Cardiac muscle cell (in vitro differentiated cells and primary cell): ENCODE measurements at regions not wholly inside any gene's neighbourhood (a gene's known extent, or its start where the extent isn't known, plus 50 kb on each side); places are given as distances from the start of the nearest gene placed in this dataset.
A peak's percentile ranks its signal among the peaks of the same experiment; 100 is the strongest.

ENCODE experiments used
- DNase-seq, 2 donors: peaks; one replicate each; pipeline versions ENCODE4 v3.0.0 to v3.0.0-alpha.2; 2010 to 2017; ENCODE audit warnings: low read depth in 1 of 2, low spot score in 1 of 2
- H3K27ac ChIP-seq: fragments of 200-600 bp; sonication (generic); 2 replicates; pipeline ENCODE4 v1.5.1; 2016
- H3K27me3 ChIP-seq: fragments of 200-600 bp; sonication (generic); 2 replicates; pipeline ENCODE4 v1.6.0; 2016; ENCODE audit warnings: control low read depth
- H3K36me3 ChIP-seq: fragments of 200-600 bp; sonication (generic); 2 replicates; pipeline ENCODE4 v1.5.1; 2016; ENCODE audit warnings: control low read depth
- H3K4me1 ChIP-seq: fragments of 200-600 bp; sonication (generic); 2 replicates; pipeline ENCODE4 v1.8.1; 2017; ENCODE audit warnings: low read depth, mild to moderate bottlenecking, mixed run types
- H3K4me3 ChIP-seq: fragments of 200-600 bp; sonication (generic); 2 replicates; pipeline ENCODE4 v1.5.1; 2016; ENCODE audit warnings: mild to moderate bottlenecking
- H3K9me3 ChIP-seq: fragments of 200-600 bp; sonication (generic); 2 replicates; pipeline ENCODE4 v1.5.1; 2017; ENCODE audit warnings: low read depth, mild to moderate bottlenecking, control low read depth
- CTCF ChIP-seq: IDR thresholded peaks from 2 replicates; pipeline ENCODE4 v1.5.1; 2012; ENCODE audit warnings: low read depth, mild to moderate bottlenecking, low read length

DNA sequence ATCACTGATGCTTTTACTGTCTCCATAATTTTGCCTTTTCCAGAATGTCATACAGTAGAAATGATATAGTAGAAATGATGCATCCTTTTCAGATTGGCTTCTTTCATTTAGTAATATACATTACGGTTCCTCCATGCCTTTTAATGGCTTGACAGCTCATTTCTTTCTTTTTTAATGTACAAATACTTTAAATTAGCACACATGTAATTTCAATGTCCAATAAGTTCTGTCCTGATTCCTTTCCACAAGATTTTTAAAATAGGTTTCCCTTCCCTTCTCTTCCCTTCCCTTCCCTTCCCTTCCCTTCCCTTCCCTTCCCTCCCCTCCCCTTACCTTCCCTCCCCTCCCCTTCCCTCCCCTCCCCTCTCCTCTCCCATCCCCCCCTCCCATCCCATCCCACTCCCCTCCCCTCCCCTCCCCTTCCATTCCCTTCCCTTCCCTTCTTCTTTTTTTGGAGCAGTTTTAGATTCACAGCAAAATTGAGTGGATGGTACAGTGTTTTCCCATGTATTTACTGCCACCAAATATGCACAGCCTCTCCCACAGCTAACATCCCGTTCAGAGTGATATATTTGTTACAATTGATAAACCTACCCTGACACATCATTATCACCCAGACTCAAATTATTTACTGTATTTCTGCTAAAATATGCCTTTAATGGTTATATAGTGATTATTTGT is 398.8 kb downstream of the RNF144B start:
- Histone ChIP-seq H3K9me3 (no peaks in the 10 kb centered on the region), H3K4me3 (no peak overlapping the region), H3K4me1 (no peaks in the 10 kb centered on the region)

DNA sequence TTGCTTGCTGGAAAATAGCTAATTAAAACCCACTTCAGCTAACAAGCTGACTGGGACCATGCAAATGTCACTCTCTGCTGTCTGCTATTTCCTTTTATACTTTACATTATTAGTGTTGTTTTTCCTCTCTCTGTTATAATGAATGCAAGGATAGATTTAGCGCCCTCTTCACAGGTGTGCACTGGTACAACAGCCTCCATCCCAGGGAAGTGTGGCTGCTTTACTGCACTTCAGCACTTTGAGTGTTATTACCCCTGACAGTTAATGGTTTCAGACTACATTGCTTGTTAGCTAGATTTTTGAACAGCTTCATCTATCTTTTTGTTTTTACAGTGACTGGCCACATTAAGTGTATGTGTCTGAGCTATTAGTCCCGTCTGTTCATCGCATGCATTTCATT is 405.7 kb downstream of the RNF144B start:
- H3K27me3 ChIP-seq = no peaks in the 10 kb centered on the region
- no peak for TF ChIP-seq CTCF
- H3K9me3 ChIP-seq = no peaks in the 10 kb centered on the region
- H3K36me3 ChIP-seq = no peaks in the 10 kb centered on the region
- no peak overlapping the region for H3K4me3 ChIP-seq
- no peak overlapping the region for H3K27ac ChIP-seq
- DNase-seq = no peak
- H3K4me1 ChIP-seq = no peaks in the 10 kb centered on the region

More for the DNA sequence above, 398.8 kb downstream of the RNF144B start:
- no peaks in the 10 kb centered on the region for H3K36me3 ChIP-seq
- H3K27ac ChIP-seq = no peak overlapping the region
- TF ChIP-seq CTCF = no peak
- H3K27me3 ChIP-seq = no peaks in the 10 kb centered on the region
- DNase-seq = no peak

DNA sequence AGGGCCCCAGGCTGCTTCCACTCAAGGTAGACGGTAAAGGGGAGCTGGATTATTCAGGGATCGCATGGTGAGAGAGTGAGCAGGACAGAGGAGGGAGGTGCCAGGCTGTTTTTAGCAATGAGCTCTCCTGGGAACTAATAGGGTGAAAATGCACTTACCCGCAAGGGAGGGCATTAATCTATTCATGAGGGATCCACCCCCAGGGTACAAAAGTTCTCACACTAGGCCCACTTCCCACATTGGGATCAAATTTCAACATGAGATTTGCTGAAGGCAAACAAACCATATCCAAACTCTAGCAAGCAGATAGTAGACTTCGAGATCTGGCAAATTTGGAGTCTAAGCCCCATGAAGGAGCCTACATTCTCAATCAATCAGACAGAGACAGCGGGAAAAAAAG is 408.6 kb downstream of the RNF144B start:
- Histone ChIP-seq H3K27me3 (no peaks in the 10 kb centered on the region), H3K4me3 (no peak overlapping the region)
- TF ChIP-seq CTCF = no peak

GRCh38 chr6:18820725-18821124 is 433.6 kb downstream of the RNF144B start:
- H3K4me3 ChIP-seq = no peak overlapping the region
- H3K27me3 ChIP-seq = no peaks in the 10 kb centered on the region
- H3K4me1 ChIP-seq = no peaks in the 10 kb centered on the region
- H3K27ac ChIP-seq = no peak overlapping the region
- H3K36me3 ChIP-seq = no peaks in the 10 kb centered on the region
- H3K9me3 ChIP-seq = peaks cover 4% of the 10 kb centered on the region
- no peak for DNase-seq
- TF ChIP-seq CTCF = no peak

More for the DNA sequence above, 408.6 kb downstream of the RNF144B start:
- H3K27ac ChIP-seq = no peak overlapping the region
- no peaks in the 10 kb centered on the region for H3K36me3 ChIP-seq
- H3K9me3 ChIP-seq = no peaks in the 10 kb centered on the region
- H3K4me1 ChIP-seq = no peaks in the 10 kb centered on the region
- DNase-seq = no peak

DNA sequence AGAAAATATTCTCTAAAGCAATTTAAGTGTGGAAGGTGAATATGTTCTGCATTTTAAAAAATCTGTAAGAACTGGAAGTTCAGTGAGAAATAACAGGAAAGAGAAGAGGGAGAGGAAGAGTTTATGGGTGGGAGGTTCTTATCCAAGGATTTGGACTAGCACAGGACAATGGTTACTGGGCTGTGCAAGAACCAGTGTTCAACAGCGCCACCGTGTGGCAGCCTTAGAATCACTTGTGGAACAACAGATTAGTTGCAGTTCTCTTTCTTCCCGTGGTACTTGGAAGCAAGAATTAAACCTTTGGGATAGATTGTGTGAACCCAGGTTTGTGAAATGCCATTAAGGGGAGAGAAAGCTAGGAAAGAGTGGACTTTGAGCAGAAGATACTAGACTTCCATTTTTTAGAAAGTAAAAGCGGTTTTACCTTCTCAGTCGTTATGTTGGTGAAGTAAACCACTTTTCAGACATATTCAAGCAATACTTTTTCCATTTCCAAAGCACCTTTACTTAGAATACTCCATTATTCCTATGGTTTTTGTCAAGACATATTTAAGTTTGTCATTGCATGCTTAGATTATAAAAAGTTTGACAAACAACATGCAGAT is 436.7 kb downstream of the RNF144B start:
- Histone ChIP-seq H3K27me3 (no peaks in the 10 kb centered on the region), H3K4me3 (no peak overlapping the region), H3K4me1 (no peaks in the 10 kb centered on the region), H3K36me3 (no peaks in the 10 kb centered on the region), H3K9me3 (peaks cover 4% of the 10 kb centered on the region), H3K27ac (no peak overlapping the region)
- DNase-seq = peak; percentile 2 to 11
- TF ChIP-seq CTCF = peak; percentile 28
